Loucy (cell line): ENCODE measurements at regions not wholly inside any gene's neighbourhood (a gene's known extent, or its start where the extent isn't known, plus 50 kb on each side); places are given as distances from the start of the nearest gene placed in this dataset.

Experiments used
- EZH2phosphoT487 ChIP-seq: fragments of 200-600 bp; IDR thresholded peaks from 2 replicates; pipeline ENCODE4 v1.6.1; 2018; ENCODE audit warnings: antibody characterized with exemption, mild to moderate bottlenecking, moderate library complexity, borderline replicate concordance
- TF ChIP-seq, protein P1 (sequence below): fragments of 200-600 bp; sonication (generic); conservative IDR thresholded peaks from 2 replicates; pipeline ENCODE4 v1.5.1; 2014; ENCODE audit warnings: mild to moderate bottlenecking, antibody characterized with exemption, low read length

DNA sequence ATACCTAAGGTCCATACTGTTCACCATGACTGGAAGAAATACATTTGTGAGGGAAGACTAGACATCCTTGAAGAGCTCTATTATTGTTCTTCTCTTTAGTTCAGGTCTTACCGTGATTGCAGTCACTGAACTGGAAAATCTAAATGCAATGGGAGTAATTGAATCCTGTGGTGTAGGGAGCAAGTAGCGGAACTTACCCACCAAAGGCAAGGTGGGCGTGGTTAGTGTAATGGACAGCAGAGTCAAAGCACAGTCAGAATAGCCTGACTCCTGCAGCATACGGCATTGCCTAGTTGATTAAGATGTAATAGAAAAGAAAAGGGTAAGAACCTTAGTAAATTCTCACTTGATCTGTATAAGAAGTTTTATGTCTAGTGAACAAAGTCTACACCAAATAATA, 679.7 kb upstream of the EPHA7 start:
- TF ChIP-seq, protein P1, sequence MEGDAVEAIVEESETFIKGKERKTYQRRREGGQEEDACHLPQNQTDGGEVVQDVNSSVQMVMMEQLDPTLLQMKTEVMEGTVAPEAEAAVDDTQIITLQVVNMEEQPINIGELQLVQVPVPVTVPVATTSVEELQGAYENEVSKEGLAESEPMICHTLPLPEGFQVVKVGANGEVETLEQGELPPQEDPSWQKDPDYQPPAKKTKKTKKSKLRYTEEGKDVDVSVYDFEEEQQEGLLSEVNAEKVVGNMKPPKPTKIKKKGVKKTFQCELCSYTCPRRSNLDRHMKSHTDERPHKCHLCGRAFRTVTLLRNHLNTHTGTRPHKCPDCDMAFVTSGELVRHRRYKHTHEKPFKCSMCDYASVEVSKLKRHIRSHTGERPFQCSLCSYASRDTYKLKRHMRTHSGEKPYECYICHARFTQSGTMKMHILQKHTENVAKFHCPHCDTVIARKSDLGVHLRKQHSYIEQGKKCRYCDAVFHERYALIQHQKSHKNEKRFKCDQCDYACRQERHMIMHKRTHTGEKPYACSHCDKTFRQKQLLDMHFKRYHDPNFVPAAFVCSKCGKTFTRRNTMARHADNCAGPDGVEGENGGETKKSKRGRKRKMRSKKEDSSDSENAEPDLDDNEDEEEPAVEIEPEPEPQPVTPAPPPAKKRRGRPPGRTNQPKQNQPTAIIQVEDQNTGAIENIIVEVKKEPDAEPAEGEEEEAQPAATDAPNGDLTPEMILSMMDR = no peak
- no peak for TF ChIP-seq EZH2phosphoT487
